DND-41 (cell line): ENCODE measurements at regions not wholly inside any gene's neighbourhood (a gene's known extent, or its start where the extent isn't known, plus 50 kb on each side); places are given as distances from the start of the nearest gene placed in this dataset.
"Not testable (repeated sequence)": the region's sequence is repeated elsewhere in the genome, so short reads cannot be mapped to it uniquely, and the experiment has no call there.

Experiments used
- ATAC-seq: fragments of 200-7000 bp; cut with Tn5 transposase; 3 replicates; pipeline ENCODE4 v1.9.1; 2021; ENCODE audit warnings: low read depth; ENCODE audit not compliant: insufficient read depth
- DNase-seq: peaks from one replicate; pipeline ENCODE4 v3.0.0-alpha.2; 2020
- H2AFZ ChIP-seq: 2 replicates; pipeline ENCODE4 v1.6.0; 2012; ENCODE audit warnings: low read depth, low read length
- H3K27ac ChIP-seq: 2 replicates; pipeline ENCODE4 v1.5.1; 2012; ENCODE audit warnings: low read length, inconsistent platforms
- H3K27me3 ChIP-seq: fragments of 200-600 bp; sonication (generic); 2 replicates; pipeline ENCODE4 v1.6.0; 2012; ENCODE audit warnings: low read length, mild to moderate bottlenecking, inconsistent platforms; ENCODE audit not compliant: insufficient read depth, poor library complexity
- H3K36me3 ChIP-seq: 2 replicates; pipeline ENCODE4 v1.5.1; 2012; ENCODE audit warnings: low read length, inconsistent platforms; ENCODE audit not compliant: insufficient read depth
- H3K4me1 ChIP-seq: 2 replicates; pipeline ENCODE4 v1.5.1; 2012; ENCODE audit warnings: mild to moderate bottlenecking, low read length; ENCODE audit not compliant: insufficient read depth
- H3K4me2 ChIP-seq: 2 replicates; pipeline ENCODE4 v1.6.0; 2012; ENCODE audit warnings: mild to moderate bottlenecking, moderate library complexity, low read length, inconsistent platforms; ENCODE audit not compliant: insufficient read depth
- H3K4me3 ChIP-seq, 2 experiments: fragments of 200-600 bp in 1 of 2; shearing (Covaris generic) in 1 of 2; 2 replicates each; pipeline ENCODE4 v1.5.1; 2012 to 2016; ENCODE audit warnings: inconsistent platforms in 2 of 2, low read length in 2 of 2, mild to moderate bottlenecking in 2 of 2, low read depth in 1 of 2, moderate library complexity in 1 of 2
- H3K79me2 ChIP-seq: 2 replicates; pipeline ENCODE4 v1.6.0; 2012; ENCODE audit warnings: low read length, inconsistent platforms; ENCODE audit not compliant: insufficient read depth
- H3K9ac ChIP-seq: 2 replicates; pipeline ENCODE4 v1.6.0; 2012; ENCODE audit warnings: low read depth, mild to moderate bottlenecking, inconsistent platforms, low read length, moderate library complexity
- H3K9me3 ChIP-seq: 2 replicates; pipeline ENCODE4 v1.5.1; 2012; ENCODE audit warnings: low read length, moderate library complexity, mild to moderate bottlenecking, inconsistent platforms; ENCODE audit not compliant: insufficient read depth, severe bottlenecking
- H4K20me1 ChIP-seq: 2 replicates; pipeline ENCODE4 v1.6.0; 2012; ENCODE audit warnings: low read length; ENCODE audit not compliant: insufficient read depth
- EZH2 ChIP-seq: IDR thresholded peaks from 3 replicates; pipeline ENCODE4 v1.6.1; 2012; ENCODE audit warnings: borderline replicate concordance, low read depth, mild to moderate bottlenecking, moderate library complexity, low read length, inconsistent platforms; ENCODE audit not compliant: severe bottlenecking
- TF ChIP-seq, protein P1 (sequence below): IDR thresholded peaks from 2 replicates; pipeline ENCODE4 v1.5.1; 2012; ENCODE audit warnings: borderline replicate concordance, low read length, moderate library complexity, mild to moderate bottlenecking; ENCODE audit not compliant: poor library complexity, severe bottlenecking; ENCODE audit errors: extremely low read depth

DNA sequence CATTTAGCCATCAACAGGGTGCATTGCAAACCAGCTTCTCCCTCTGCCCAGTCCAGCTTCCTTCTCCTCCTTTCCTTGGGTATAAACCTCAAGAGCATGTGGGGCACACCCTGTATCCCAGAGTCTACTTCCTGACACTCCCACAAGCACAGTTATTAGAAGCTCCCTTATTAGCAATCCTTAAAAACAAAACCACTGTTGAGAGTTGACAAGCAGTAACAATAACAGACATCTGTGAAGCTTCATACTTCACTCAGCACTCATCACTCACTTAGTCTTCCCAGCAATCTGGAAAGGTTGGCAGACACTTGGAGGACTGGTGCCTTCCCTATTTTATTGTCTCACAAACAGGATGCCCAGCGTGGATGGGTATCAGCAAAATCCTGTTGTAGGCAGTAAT, 155.5 kb upstream of the PROK2 start:
- Histone ChIP-seq H3K36me3 (no peaks in the 10 kb centered on the region), H3K27ac (no peak overlapping the region), H3K4me2 (no peak overlapping the region), H3K4me3 (no peak overlapping the region), H3K27me3 (no peaks in the 10 kb centered on the region), H3K9me3 (no peaks in the 10 kb centered on the region), H4K20me1 (no peaks in the 10 kb centered on the region), H2AFZ (no peak overlapping the region), H3K9ac (no peak overlapping the region), H3K79me2 (no peaks in the 10 kb centered on the region), H3K4me1 (no peaks in the 10 kb centered on the region)
- no peak for TF ChIP-seq EZH2
- TF ChIP-seq, protein P1, sequence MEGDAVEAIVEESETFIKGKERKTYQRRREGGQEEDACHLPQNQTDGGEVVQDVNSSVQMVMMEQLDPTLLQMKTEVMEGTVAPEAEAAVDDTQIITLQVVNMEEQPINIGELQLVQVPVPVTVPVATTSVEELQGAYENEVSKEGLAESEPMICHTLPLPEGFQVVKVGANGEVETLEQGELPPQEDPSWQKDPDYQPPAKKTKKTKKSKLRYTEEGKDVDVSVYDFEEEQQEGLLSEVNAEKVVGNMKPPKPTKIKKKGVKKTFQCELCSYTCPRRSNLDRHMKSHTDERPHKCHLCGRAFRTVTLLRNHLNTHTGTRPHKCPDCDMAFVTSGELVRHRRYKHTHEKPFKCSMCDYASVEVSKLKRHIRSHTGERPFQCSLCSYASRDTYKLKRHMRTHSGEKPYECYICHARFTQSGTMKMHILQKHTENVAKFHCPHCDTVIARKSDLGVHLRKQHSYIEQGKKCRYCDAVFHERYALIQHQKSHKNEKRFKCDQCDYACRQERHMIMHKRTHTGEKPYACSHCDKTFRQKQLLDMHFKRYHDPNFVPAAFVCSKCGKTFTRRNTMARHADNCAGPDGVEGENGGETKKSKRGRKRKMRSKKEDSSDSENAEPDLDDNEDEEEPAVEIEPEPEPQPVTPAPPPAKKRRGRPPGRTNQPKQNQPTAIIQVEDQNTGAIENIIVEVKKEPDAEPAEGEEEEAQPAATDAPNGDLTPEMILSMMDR = no peak
- DNase-seq (no peak), ATAC-seq (no peak)

DNA sequence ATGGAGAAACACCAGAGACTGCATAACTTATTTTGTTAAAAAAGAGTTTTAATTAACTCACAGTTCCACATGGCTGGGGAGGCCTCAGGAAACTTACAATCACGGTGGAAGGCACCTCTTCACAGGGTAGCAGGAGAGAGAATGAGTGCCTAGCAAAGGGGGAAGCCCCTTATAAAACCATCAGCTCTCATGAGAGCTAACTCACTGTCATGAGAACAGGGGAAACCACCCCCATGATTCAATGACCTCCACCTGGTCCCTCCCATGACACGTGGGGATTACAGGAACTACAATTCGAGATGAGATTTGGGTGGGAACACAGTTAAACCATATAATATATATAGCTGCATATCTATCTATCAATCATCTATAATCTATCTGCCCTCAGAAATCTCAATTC, 153.1 kb upstream of the PROK2 start:
- H3K9me3 ChIP-seq, H3K27ac ChIP-seq, ATAC-seq, H4K20me1 ChIP-seq, H3K9ac ChIP-seq, DNase-seq, H3K4me1 ChIP-seq, H3K36me3 ChIP-seq, H3K27me3 ChIP-seq, H2AFZ ChIP-seq, H3K4me2 ChIP-seq, H3K79me2 ChIP-seq, H3K4me3 ChIP-seq: not testable (repeated sequence)

DNA sequence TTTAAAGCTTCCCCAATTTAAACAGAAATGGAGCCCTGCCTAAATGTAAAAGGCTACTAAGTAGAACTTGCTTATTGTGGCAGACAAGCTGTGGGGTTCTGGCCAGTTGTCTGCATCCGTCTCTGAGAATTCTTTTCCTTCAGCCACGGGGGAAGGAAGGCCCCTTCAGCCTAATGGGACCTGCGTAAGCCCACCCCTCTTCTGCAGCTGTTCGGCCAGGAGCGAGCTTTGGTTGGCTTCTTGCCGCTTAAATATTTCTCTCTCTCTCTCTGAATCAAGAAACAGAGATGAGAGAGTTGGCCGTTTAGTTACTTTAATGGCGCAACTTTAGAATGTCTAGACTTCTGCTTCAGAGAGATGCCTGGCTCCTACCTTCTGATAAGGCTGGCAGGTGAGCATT, 151.7 kb upstream of the PROK2 start:
- Histone ChIP-seq H3K79me2 (no peaks in the 10 kb centered on the region), H3K9me3 (no peaks in the 10 kb centered on the region), H3K4me1 (no peaks in the 10 kb centered on the region), H3K27ac (no peak overlapping the region), H3K9ac (no peak overlapping the region), H2AFZ (no peak overlapping the region), H3K4me3 (no peak overlapping the region), H3K27me3 (no peaks in the 10 kb centered on the region), H3K36me3 (no peaks in the 10 kb centered on the region), H4K20me1 (no peaks in the 10 kb centered on the region), H3K4me2 (no peak overlapping the region)
- ATAC-seq (no peak), DNase-seq (no peak)
- TF ChIP-seq EZH2 = no peak
- TF ChIP-seq, protein P1 = no peak

DNA sequence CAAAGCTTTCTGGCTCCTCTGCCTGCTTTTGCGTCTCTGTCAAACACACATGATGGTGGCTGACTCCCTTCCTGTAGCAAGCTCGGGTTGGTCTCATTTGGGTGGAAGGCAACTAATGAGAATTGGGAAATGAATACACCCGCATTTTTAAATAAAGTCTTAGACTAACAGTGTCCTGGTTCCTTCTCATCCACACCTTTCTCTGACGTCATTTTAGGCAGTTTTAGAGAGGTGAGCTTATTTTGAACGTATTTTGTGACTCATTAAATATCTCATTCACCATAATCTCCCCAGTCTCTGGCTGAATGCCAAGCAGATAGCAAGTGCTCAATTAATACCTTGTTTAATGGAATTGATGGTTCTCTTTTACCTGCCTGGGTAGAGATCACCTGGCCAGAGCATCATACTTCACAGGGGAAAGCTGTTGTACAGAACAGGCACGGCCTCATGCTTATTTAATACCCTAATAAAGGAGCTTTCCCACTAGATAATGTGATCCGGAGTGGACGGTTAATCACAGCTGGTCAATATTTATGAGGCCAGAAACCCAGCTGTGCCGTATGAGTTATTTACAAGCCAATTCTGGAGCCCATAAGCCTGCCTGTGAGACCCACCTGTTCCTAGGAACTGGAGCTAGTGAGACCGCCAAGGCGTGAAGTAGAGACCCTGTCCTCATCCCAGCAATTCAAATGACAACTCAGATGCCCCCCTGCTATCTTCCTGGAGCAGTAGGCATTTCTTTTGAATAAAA, 149.7 kb upstream of the PROK2 start:
- no peak overlapping the region for H2AFZ ChIP-seq
- no peaks in the 10 kb centered on the region for H3K36me3 ChIP-seq
- no peak for TF ChIP-seq EZH2
- TF ChIP-seq, protein P1 = no peak
- no peak overlapping the region for H3K9ac ChIP-seq
- no peaks in the 10 kb centered on the region for H4K20me1 ChIP-seq
- H3K27me3 ChIP-seq = no peaks in the 10 kb centered on the region
- no peak overlapping the region for H3K27ac ChIP-seq
- H3K4me2 ChIP-seq = no peak overlapping the region
- DNase-seq (no peak), ATAC-seq (no peak)
- no peaks in the 10 kb centered on the region for H3K9me3 ChIP-seq
- H3K79me2 ChIP-seq = no peaks in the 10 kb centered on the region
- H3K4me3 ChIP-seq = no peak overlapping the region
- no peaks in the 10 kb centered on the region for H3K4me1 ChIP-seq
